ENCODE measurements at regions not wholly inside any gene's neighbourhood (a gene's known extent, or its start where the extent isn't known, plus 50 kb on each side); places are given as distances from the start of the nearest gene placed in this dataset.

GRCh38 chr6:90463359-90463758 is 123.5 kb downstream of the MAP3K7 start:
- no peak for TF ChIP-seq EZH2 (IDR thresholded peaks at IDR 0.05; ENCODE audit: borderline replicate concordance, low read length)
- TF ChIP-seq CTCF (conservative IDR thresholded peaks at IDR 0.05 in 1 of 2, IDR thresholded peaks at IDR 0.05 in 1 of 2; ENCODE audit: extremely low read depth in 1 of 2, insufficient read depth in 1 of 2, low read depth in 1 of 2, low read length in 2 of 2), result no peak

Measured in mammary epithelial cell (primary cell).